C4-2B (cell line): ENCODE measurements at regions not wholly inside any gene's neighbourhood (a gene's known extent, or its start where the extent isn't known, plus 50 kb on each side); places are given as distances from the start of the nearest gene placed in this dataset.

Experiments
- ZFX ChIP-seq: fragments of 450-650 bp; IDR thresholded peaks from 2 replicates; pipeline ENCODE4 v1.6.1; 2017
- TF ChIP-seq, protein P1 (sequence below): fragments of 450-650 bp; conservative IDR thresholded peaks from 2 replicates; pipeline ENCODE4 v1.5.1; 2017; ENCODE audit warnings: mild to moderate bottlenecking

- TF ChIP-seq, protein P1, sequence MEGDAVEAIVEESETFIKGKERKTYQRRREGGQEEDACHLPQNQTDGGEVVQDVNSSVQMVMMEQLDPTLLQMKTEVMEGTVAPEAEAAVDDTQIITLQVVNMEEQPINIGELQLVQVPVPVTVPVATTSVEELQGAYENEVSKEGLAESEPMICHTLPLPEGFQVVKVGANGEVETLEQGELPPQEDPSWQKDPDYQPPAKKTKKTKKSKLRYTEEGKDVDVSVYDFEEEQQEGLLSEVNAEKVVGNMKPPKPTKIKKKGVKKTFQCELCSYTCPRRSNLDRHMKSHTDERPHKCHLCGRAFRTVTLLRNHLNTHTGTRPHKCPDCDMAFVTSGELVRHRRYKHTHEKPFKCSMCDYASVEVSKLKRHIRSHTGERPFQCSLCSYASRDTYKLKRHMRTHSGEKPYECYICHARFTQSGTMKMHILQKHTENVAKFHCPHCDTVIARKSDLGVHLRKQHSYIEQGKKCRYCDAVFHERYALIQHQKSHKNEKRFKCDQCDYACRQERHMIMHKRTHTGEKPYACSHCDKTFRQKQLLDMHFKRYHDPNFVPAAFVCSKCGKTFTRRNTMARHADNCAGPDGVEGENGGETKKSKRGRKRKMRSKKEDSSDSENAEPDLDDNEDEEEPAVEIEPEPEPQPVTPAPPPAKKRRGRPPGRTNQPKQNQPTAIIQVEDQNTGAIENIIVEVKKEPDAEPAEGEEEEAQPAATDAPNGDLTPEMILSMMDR = no peak
- no peak for TF ChIP-seq ZFX
Observed at GRCh38 chr3:158918451-158918850, 116.6 kb downstream of the MFSD1 start.
